OCI-LY7 (cell line): ENCODE measurements at regions not wholly inside any gene's neighbourhood (a gene's known extent, or its start where the extent isn't known, plus 50 kb on each side); places are given as distances from the start of the nearest gene placed in this dataset.

Experiments
- CTCF ChIP-seq: fragments of 200-600 bp; sonication (generic); conservative IDR thresholded peaks from 2 replicates; pipeline ENCODE4 v1.5.1; 2014; ENCODE audit warnings: mild to moderate bottlenecking, antibody characterized with exemption, low read length, moderate library complexity, mixed read lengths
- EZH2phosphoT487 ChIP-seq: fragments of 200-600 bp; sonication (generic); IDR thresholded peaks from 2 replicates; pipeline ENCODE4 v1.6.1; 2018; ENCODE audit warnings: low read depth, borderline replicate concordance, mild to moderate bottlenecking, mixed run types, antibody characterized with exemption, low read length, moderate library complexity, mixed read lengths

- TF ChIP-seq CTCF, result no peak
- TF ChIP-seq EZH2phosphoT487, result no peak
Measured at GRCh38 chr13:68748038-68748437, 1359.6 kb upstream of the ATXN8OS start.
